A673 (cell line): ENCODE measurements at regions not wholly inside any gene's neighbourhood (a gene's known extent, or its start where the extent isn't known, plus 50 kb on each side); places are given as distances from the start of the nearest gene placed in this dataset.

Source experiments
- CTCF ChIP-seq: fragments of 300-800, 200-600 bp; sonication (generic); conservative IDR thresholded peaks from 2 replicates; pipeline ENCODE4 v1.5.1; 2017; ENCODE audit warnings: low read depth, mild to moderate bottlenecking, antibody characterized with exemption, low read length, moderate library complexity, mixed read lengths
- EZH2 ChIP-seq: fragments of 200-600 bp; sonication (generic); IDR thresholded peaks from 2 replicates; pipeline ENCODE4 v1.6.1; 2017; ENCODE audit warnings: borderline replicate concordance, low read depth, mild to moderate bottlenecking, mixed read lengths, antibody characterized with exemption, low read length; ENCODE audit not compliant: poor library complexity, severe bottlenecking

- TF ChIP-seq EZH2 = no peak
- TF ChIP-seq CTCF = no peak
Observed at GRCh38 chr4:81914623-81915022, 442.9 kb upstream of the RASGEF1B start.
